Ishikawa (cell line): ENCODE measurements at regions not wholly inside any gene's neighbourhood (a gene's known extent, or its start where the extent isn't known, plus 50 kb on each side); places are given as distances from the start of the nearest gene placed in this dataset.

Experiments
- CEBPB ChIP-seq: IDR thresholded peaks from 2 replicates; pipeline ENCODE4 v1.6.1; 2012
- MAX ChIP-seq: IDR thresholded peaks from 2 replicates; pipeline ENCODE4 v1.6.1; 2012
- TAF1 ChIP-seq: IDR thresholded peaks from 2 replicates; pipeline ENCODE4 v1.6.1; 2012; ENCODE audit warnings: low read depth, mild to moderate bottlenecking
- TEAD4 ChIP-seq: IDR thresholded peaks from 2 replicates; pipeline ENCODE4 v1.6.1; 2012
- USF1 ChIP-seq: IDR thresholded peaks from 2 replicates; pipeline ENCODE4 v1.6.1; 2012

DNA sequence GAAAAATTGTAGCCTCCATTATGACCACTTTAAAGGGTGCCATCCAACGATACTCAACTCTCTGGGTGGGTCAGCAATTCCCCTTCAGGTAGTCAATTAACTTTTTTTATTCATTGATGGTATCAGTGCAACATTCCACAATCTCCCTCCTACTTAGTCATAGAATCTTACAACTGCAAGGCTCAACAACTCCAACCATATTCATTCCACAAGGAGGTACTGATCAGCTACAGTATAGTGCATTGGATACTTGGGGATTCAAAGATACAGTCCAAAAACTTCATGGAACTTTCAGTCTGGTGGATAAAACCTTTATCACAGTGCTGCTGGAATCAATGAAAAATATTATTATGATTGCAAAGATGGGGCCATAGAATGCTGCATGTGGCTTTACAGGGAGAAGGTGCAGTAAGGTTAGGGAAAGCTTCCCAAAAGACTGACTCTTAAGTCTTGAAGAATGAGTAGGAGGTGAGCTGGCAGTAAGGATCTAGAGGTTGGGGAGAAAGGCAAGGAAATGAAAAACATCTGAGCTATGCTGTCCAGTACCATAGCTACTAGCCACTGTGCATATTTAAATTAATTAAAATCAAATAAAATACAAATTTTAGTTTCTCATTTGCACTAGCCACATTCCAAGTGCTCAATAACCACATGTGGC lies 314.7 kb upstream of the PRDM1 start:
- TF ChIP-seq TEAD4 (no peak), USF1 (no peak), TAF1 (no peak), MAX (no peak), CEBPB (no peak)
